HUES48 (cell line): ENCODE measurements at regions not wholly inside any gene's neighbourhood (a gene's known extent, or its start where the extent isn't known, plus 50 kb on each side); places are given as distances from the start of the nearest gene placed in this dataset.

Experiments
- H3K27ac ChIP-seq: one replicate; pipeline ENCODE4 v1.7.0; 2013; ENCODE audit warnings: low read depth, low read length, inconsistent platforms
- H3K27me3 ChIP-seq: 2 replicates; pipeline ENCODE4 v1.6.1; 2013; ENCODE audit warnings: mild to moderate bottlenecking, low read length; ENCODE audit not compliant: control insufficient read depth, insufficient read depth
- H3K36me3 ChIP-seq: 2 replicates; pipeline ENCODE4 v1.6.1; 2013; ENCODE audit warnings: low read length; ENCODE audit not compliant: control insufficient read depth, insufficient read depth
- H3K4me1 ChIP-seq: 2 replicates; pipeline ENCODE4 v1.6.1; 2013; ENCODE audit warnings: mild to moderate bottlenecking, low read length; ENCODE audit not compliant: control insufficient read depth, insufficient read depth
- H3K4me3 ChIP-seq: 2 replicates; pipeline ENCODE4 v1.5.1; 2013; ENCODE audit warnings: mild to moderate bottlenecking, low read depth, low read length
- H3K9ac ChIP-seq: 2 replicates; pipeline ENCODE4 v1.6.1; 2013; ENCODE audit warnings: mild to moderate bottlenecking, low read depth, low read length, moderate library complexity
- H3K9me3 ChIP-seq: 2 replicates; pipeline ENCODE4 v1.6.1; 2013; ENCODE audit warnings: low read length; ENCODE audit not compliant: control insufficient read depth, insufficient read depth

- Histone ChIP-seq H3K27me3 (peaks cover 18% of the 10 kb centered on the region), H3K4me3 (no peak overlapping the region), H3K9me3 (0 out of 2 replicates have a peak, but pooled peaks cover 6% of the 10 kb centered on the region), H3K36me3 (no peaks in the 10 kb centered on the region), H3K4me1 (no peaks in the 10 kb centered on the region), H3K9ac (no peak overlapping the region), H3K27ac (no peak overlapping the region)
Observed at GRCh38 chr20:61044499-61044898, 207.6 kb upstream of the CDH4 start.

- Histone ChIP-seq H3K27me3 (peaks cover 18% of the 10 kb centered on the region), H3K27ac (no peak overlapping the region), H3K36me3 (no peaks in the 10 kb centered on the region), H3K4me3 (no peak overlapping the region), H3K4me1 (no peaks in the 10 kb centered on the region), H3K9me3 (0 out of 2 replicates have a peak, but pooled peaks cover 6% of the 10 kb centered on the region), H3K9ac (no peak overlapping the region)
Observed at GRCh38 chr20:61045091-61045490, 207.0 kb upstream of the CDH4 start.

GRCh38 chr20:61045876-61046585, 206.0 kb upstream of the CDH4 start:
- Histone ChIP-seq H3K27me3 (peaks cover 17% of the 10 kb centered on the region), H3K36me3 (no peaks in the 10 kb centered on the region), H3K9me3 (0 out of 2 replicates have a peak, but pooled peaks cover 6% of the 10 kb centered on the region), H3K4me3 (no peak overlapping the region), H3K9ac (no peak overlapping the region), H3K4me1 (no peaks in the 10 kb centered on the region), H3K27ac (no peak overlapping the region)

GRCh38 chr20:61046721-61047351, 205.2 kb upstream of the CDH4 start:
- 0 out of 2 replicates have a peak, but pooled peaks cover 6% of the 10 kb centered on the region for H3K9me3 ChIP-seq
- H3K4me1 ChIP-seq = no peaks in the 10 kb centered on the region
- no peak overlapping the region for H3K4me3 ChIP-seq
- no peaks in the 10 kb centered on the region for H3K36me3 ChIP-seq
- H3K27me3 ChIP-seq = peaks cover 15% of the 10 kb centered on the region
- no peak overlapping the region for H3K27ac ChIP-seq
- no peak overlapping the region for H3K9ac ChIP-seq

GRCh38 chr20:61047515-61047914, 204.5 kb upstream of the CDH4 start:
- Histone ChIP-seq H3K9ac (no peak overlapping the region), H3K27me3 (peaks cover 13% of the 10 kb centered on the region), H3K4me1 (no peaks in the 10 kb centered on the region), H3K27ac (no peak overlapping the region), H3K36me3 (no peaks in the 10 kb centered on the region), H3K4me3 (no peak overlapping the region), H3K9me3 (0 out of 2 replicates have a peak, but pooled peaks cover 6% of the 10 kb centered on the region)

DNA sequence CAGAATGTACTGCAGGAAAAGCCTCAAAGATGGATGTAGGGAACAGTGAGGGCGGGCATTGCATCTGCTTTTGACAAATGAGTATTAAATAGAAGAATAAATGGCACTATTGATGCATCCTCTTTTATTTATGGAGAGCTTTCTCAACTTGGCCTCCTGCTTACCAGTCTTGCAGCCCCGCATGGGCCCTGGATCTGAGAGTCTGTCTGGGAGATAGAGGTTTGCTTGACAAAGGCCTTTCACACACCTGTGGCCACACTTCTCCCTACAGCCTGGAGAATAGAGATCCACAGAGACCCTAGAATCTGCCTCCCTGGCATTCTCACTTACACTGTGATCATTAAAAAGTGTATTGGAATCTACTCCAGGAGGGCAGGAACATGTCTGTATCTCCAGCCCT, 203.8 kb upstream of the CDH4 start:
- Histone ChIP-seq H3K4me1 (no peaks in the 10 kb centered on the region), H3K36me3 (no peaks in the 10 kb centered on the region), H3K27me3 (peaks cover 6% of the 10 kb centered on the region), H3K4me3 (no peak overlapping the region), H3K9ac (no peak overlapping the region), H3K9me3 (0 out of 2 replicates have a peak, but pooled peaks cover 6% of the 10 kb centered on the region), H3K27ac (no peak overlapping the region)

DNA sequence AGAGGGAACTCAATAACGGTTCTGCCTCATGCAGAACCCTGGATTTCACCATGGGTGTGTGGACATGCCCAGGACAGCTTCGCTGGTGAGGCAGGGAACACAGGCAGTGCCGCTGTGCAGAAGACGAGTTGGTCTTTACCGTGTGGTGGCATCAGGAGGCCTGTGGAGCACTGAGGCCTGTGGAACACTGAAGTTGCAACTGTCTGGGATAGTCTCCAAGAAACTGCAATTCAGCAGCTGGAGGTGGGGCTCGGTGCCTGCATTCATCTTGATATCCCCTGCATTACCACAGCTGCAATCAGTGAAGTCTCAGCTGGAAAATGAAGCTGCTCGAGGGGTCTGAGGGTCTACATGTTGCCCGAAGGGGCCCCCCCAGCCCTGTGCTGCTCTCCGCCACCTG, 202.4 kb upstream of the CDH4 start:
- no peak overlapping the region for H3K27ac ChIP-seq
- H3K36me3 ChIP-seq = no peaks in the 10 kb centered on the region
- no peak overlapping the region for H3K4me3 ChIP-seq
- no peaks in the 10 kb centered on the region for H3K4me1 ChIP-seq
- H3K9ac ChIP-seq = no peak overlapping the region
- peaks cover 6% of the 10 kb centered on the region for H3K27me3 ChIP-seq
- H3K9me3 ChIP-seq = 0 out of 2 replicates have a peak, but pooled peaks cover 6% of the 10 kb centered on the region

DNA sequence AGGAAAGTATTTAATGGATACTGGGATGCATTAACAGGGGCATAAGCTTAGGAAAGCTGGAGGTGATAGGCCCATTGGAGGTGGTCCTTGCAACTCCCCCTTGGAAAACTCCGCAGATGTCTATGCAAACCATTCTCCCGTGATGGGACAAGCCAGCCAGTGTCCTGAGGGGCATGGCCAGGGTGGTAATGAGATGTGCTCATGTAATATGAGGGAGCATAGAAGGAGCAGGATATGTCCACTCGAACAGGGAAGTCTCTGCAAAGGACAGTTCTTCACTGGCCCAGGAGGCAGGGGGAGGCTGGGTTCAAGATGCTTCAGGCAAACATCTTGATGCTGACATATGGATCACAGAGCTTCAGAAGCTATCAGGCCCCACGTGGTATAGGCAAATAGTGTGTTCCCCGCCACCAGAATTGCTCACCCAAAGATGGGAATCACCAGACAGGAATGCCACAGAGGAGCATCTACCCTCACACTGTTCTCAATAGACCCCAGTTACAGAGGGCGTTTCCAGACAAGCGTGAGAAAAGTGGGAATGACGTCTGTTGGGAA, 201.6 kb upstream of the CDH4 start:
- Histone ChIP-seq H3K27ac (no peak overlapping the region), H3K27me3 (peaks cover 6% of the 10 kb centered on the region), H3K36me3 (no peaks in the 10 kb centered on the region), H3K9me3 (0 out of 2 replicates have a peak, but pooled peaks cover 6% of the 10 kb centered on the region), H3K4me3 (no peak overlapping the region), H3K4me1 (no peaks in the 10 kb centered on the region), H3K9ac (no peak overlapping the region)

- H3K4me3 ChIP-seq = no peak overlapping the region
- peaks cover 6% of the 10 kb centered on the region for H3K27me3 ChIP-seq
- no peak overlapping the region for H3K27ac ChIP-seq
- H3K9me3 ChIP-seq = 0 out of 2 replicates have a peak, but pooled peaks cover 6% of the 10 kb centered on the region
- H3K36me3 ChIP-seq = no peaks in the 10 kb centered on the region
- H3K9ac ChIP-seq = no peak overlapping the region
- H3K4me1 ChIP-seq = no peaks in the 10 kb centered on the region
Observed at GRCh38 chr20:61052195-61052750, 199.8 kb upstream of the CDH4 start.

GRCh38 chr20:61052776-61053442, 199.2 kb upstream of the CDH4 start:
- no peaks in the 10 kb centered on the region for H3K36me3 ChIP-seq
- 0 out of 2 replicates have a peak, but pooled peaks cover 6% of the 10 kb centered on the region for H3K9me3 ChIP-seq
- H3K4me1 ChIP-seq = no peaks in the 10 kb centered on the region
- peaks cover 2% of the 10 kb centered on the region; the same call in 1 of the 2 replicates for H3K27me3 ChIP-seq
- H3K27ac ChIP-seq = no peak overlapping the region
- H3K4me3 ChIP-seq = no peak overlapping the region
- no peak overlapping the region for H3K9ac ChIP-seq
